H1 (cell line): ENCODE measurements at regions not wholly inside any gene's neighbourhood (a gene's known extent, or its start where the extent isn't known, plus 50 kb on each side); places are given as distances from the start of the nearest gene placed in this dataset.

Source experiments
- CTCF ChIA-PET: fragments of 300-600 bp; sonication (Branson Sonifier 250); formaldehyde crosslinking; loops from one replicate; lab custom pipeline; 2021; ENCODE audit not compliant: partially characterized antibody; lab: Charles Lee
- POLR2A ChIA-PET: fragments of 300-600 bp; sonication (Branson Sonifier 250); formaldehyde crosslinking; loops from one replicate; lab custom pipeline; 2021; ENCODE audit warnings: inconsistent platforms; ENCODE audit not compliant: partially characterized antibody; lab: Charles Lee
- DNase-seq, 2 experiments: peaks; one replicate each; pipeline versions ENCODE4 v3.0.0 to v3.0.0-alpha.2; 2010 to 2022; ENCODE audit warnings: low spot score in 2 of 2, low read depth in 1 of 2, mixed read lengths in 1 of 2
- FAIRE-seq: peaks from 2 replicates; lab custom pipeline; 2011; peaks lifted over from hg19 to GRCh38; lab: Jason Lieb, UNC
- H2AFZ ChIP-seq: 2 replicates; pipeline ENCODE4 v1.8.1; 2012; ENCODE audit warnings: low read length, inconsistent platforms
- H2AK5ac ChIP-seq: 2 replicates; pipeline ENCODE4 v1.6.1; 2013; ENCODE audit warnings: low read depth, low read length
- H2BK120ac ChIP-seq: replicated peaks from 2 replicates; pipeline ENCODE3; 2013; ENCODE audit warnings: low read depth, low read length, inconsistent platforms
- H2BK12ac ChIP-seq: 2 replicates; pipeline ENCODE4 v1.6.1; 2013; ENCODE audit warnings: low read depth, low read length
- H2BK15ac ChIP-seq: 2 replicates; pipeline ENCODE4 v1.6.1; 2013; ENCODE audit warnings: low read length
- H2BK20ac ChIP-seq: 2 replicates; pipeline ENCODE4 v1.6.1; 2013; ENCODE audit warnings: low read length
- H2BK5ac ChIP-seq: 2 replicates; pipeline ENCODE4 v1.6.1; 2013; ENCODE audit warnings: low read depth, low read length
- H3K14ac ChIP-seq: 2 replicates; pipeline ENCODE4 v1.6.1; 2013; ENCODE audit warnings: inconsistent platforms; ENCODE audit not compliant: insufficient read length
- H3K18ac ChIP-seq: 2 replicates; pipeline ENCODE4 v1.6.1; 2013; ENCODE audit warnings: low read length; ENCODE audit errors: extremely low read depth
- H3K23ac ChIP-seq: 2 replicates; pipeline ENCODE4 v1.6.1; 2013; ENCODE audit warnings: inconsistent platforms; ENCODE audit not compliant: insufficient read length
- H3K23me2 ChIP-seq: 2 replicates; pipeline ENCODE4 v1.6.1; 2013; ENCODE audit warnings: low read depth, low read length
- H3K27ac ChIP-seq: 2 replicates; pipeline ENCODE4 v1.6.1; 2011; ENCODE audit warnings: low read depth, low read length, inconsistent platforms
- H3K27me3 ChIP-seq, 4 experiments: replicated peaks in 1 of 4; 1 replicate in 1 of 4; 2 replicates in 3 of 4; pipeline versions ENCODE4 v1.6.1 to v1.8.1; 2011 to 2013; ENCODE audit warnings: low read length in 3 of 4, mild to moderate bottlenecking in 3 of 4, inconsistent platforms in 2 of 4, mixed read lengths in 2 of 4, moderate library complexity in 1 of 4; ENCODE audit not compliant: control insufficient read depth in 3 of 4, insufficient read depth in 3 of 4; ENCODE audit errors: extremely low read depth in 1 of 4
- H3K36me3 ChIP-seq, 4 experiments: 2 replicates each; pipeline versions ENCODE4 v1.6.1 to v1.8.1; 2011 to 2013; ENCODE audit warnings: mild to moderate bottlenecking in 4 of 4, low read length in 3 of 4, moderate library complexity in 2 of 4, control low read depth in 1 of 4, inconsistent platforms in 1 of 4; ENCODE audit not compliant: insufficient read depth in 4 of 4, control insufficient read depth in 2 of 4
- H3K4ac ChIP-seq: replicated peaks from 2 replicates; pipeline ENCODE3; 2013; ENCODE audit warnings: low read length, low read depth, mixed read lengths, inconsistent platforms; ENCODE audit not compliant: insufficient read length
- H3K4me1 ChIP-seq, 4 experiments: replicated peaks in 1 of 4; 1 replicate in 1 of 4; 2 replicates in 3 of 4; pipeline versions ENCODE4 v1.6.1 to v1.8.1; 2011 to 2013; ENCODE audit warnings: low read length in 3 of 4, inconsistent platforms in 2 of 4, mixed read lengths in 1 of 4; ENCODE audit not compliant: insufficient read depth in 4 of 4, control insufficient read depth in 3 of 4
- H3K4me2 ChIP-seq, 2 experiments: 2 replicates each; pipeline versions ENCODE4 v1.6.1 to v1.8.1; 2011 to 2013; ENCODE audit warnings: low read depth in 2 of 2, low read length in 2 of 2, control low read depth in 1 of 2, inconsistent platforms in 1 of 2, mild to moderate bottlenecking in 1 of 2; ENCODE audit not compliant: insufficient read depth in 1 of 2
- H3K4me3 ChIP-seq, 4 experiments: fragments of 200-600, 300-600 bp in 1 of 4; sonication (generic), shearing (Covaris generic), sonication (Bioruptor Twin) in 1 of 4; 2 replicates each; pipeline versions ENCODE4 v1.5.1 to v1.8.1; 2011 to 2016; ENCODE audit warnings: low read length in 4 of 4, low read depth in 3 of 4, control low read depth in 2 of 4, inconsistent platforms in 2 of 4, mild to moderate bottlenecking in 2 of 4, mixed read lengths in 1 of 4, moderate library complexity in 1 of 4; ENCODE audit not compliant: insufficient read depth in 2 of 4; ENCODE audit errors: extremely low read depth in 1 of 4
- H3K56ac ChIP-seq: replicated peaks from 2 replicates; pipeline ENCODE3; 2013; ENCODE audit warnings: low read depth, mild to moderate bottlenecking, mixed read lengths, low read length, inconsistent platforms; ENCODE audit not compliant: insufficient read length
- H3K79me1 ChIP-seq: 2 replicates; pipeline ENCODE4 v1.6.1; 2013; ENCODE audit warnings: low read depth, low read length, control low read depth
- H3K79me2 ChIP-seq, 2 experiments: 2 replicates each; pipeline versions ENCODE4 v1.6.1 to v1.8.1; 2012 to 2013; ENCODE audit warnings: low read length in 2 of 2, mild to moderate bottlenecking in 2 of 2, inconsistent platforms in 1 of 2; ENCODE audit not compliant: insufficient read depth in 2 of 2, control insufficient read depth in 1 of 2
- H3K9ac ChIP-seq, 4 experiments: replicated peaks in 1 of 4; 1 replicate in 1 of 4; 2 replicates in 3 of 4; pipeline versions ENCODE4 v1.6.1 to v1.8.1; 2011 to 2013; ENCODE audit warnings: low read depth in 3 of 4, low read length in 3 of 4, control low read depth in 2 of 4, mild to moderate bottlenecking in 2 of 4, moderate library complexity in 2 of 4, inconsistent platforms in 1 of 4; ENCODE audit errors: extremely low read depth in 1 of 4
- H3K9me3 ChIP-seq, 2 experiments: 2 replicates each; pipeline versions ENCODE4 v1.6.1 to v1.8.1; 2012 to 2013; ENCODE audit warnings: mild to moderate bottlenecking in 2 of 2, moderate library complexity in 2 of 2, control low read depth in 1 of 2, inconsistent platforms in 1 of 2, low read depth in 1 of 2, low read length in 1 of 2, mixed read lengths in 1 of 2; ENCODE audit not compliant: insufficient read depth in 2 of 2
- H4K20me1 ChIP-seq, 2 experiments: replicated peaks in 1 of 2; 2 replicates each; pipeline versions ENCODE3 to v1.8.1; 2011 to 2013; ENCODE audit warnings: inconsistent platforms in 2 of 2, low read length in 2 of 2, mild to moderate bottlenecking in 1 of 2; ENCODE audit not compliant: insufficient read depth in 2 of 2, control insufficient read depth in 1 of 2
- H4K5ac ChIP-seq: 2 replicates; pipeline ENCODE4 v1.6.1; 2013; ENCODE audit warnings: low read length, low read depth, mixed read lengths, inconsistent platforms; ENCODE audit not compliant: insufficient read length
- H4K8ac ChIP-seq: 2 replicates; pipeline ENCODE4 v1.8.0; 2013; ENCODE audit warnings: mild to moderate bottlenecking, moderate library complexity, low read length, inconsistent platforms; ENCODE audit not compliant: insufficient read depth; ENCODE audit errors: extremely low read depth
- H4K91ac ChIP-seq: replicated peaks from 2 replicates; pipeline ENCODE3; 2013; ENCODE audit warnings: low read length, mixed read lengths, inconsistent platforms; ENCODE audit not compliant: insufficient read length
- ASH2L ChIP-seq: fragments of 200-600, 300-600 bp; sonication (generic); IDR thresholded peaks from one replicate; pipeline ENCODE4 v1.7.1; 2017; ENCODE audit warnings: low read length
- WGBS, 2 experiments: shearing (Covaris generic) in 1 of 2; methylation state at CpG; one replicate each; pipeline versions ENCODE4 v1.1.6 to v1.1.7; 2013 to 2015; ENCODE audit warnings: low lambda C conversion rate in 2 of 2, mixed read lengths in 2 of 2, inconsistent platforms in 1 of 2, low coverage in 1 of 2, missing lambda C conversion rate in 1 of 2; ENCODE audit not compliant: insufficient replicate concordance in 2 of 2, insufficient coverage in 1 of 2, insufficient read length in 1 of 2; ENCODE audit errors: extremely low coverage in 1 of 2, missing lambda C conversion rate in 1 of 2; 5-methylcytosine and 5-hydroxymethylcytosine counted together
- TF ChIP-seq, protein P1 (sequence below): IDR thresholded peaks from 2 replicates; pipeline ENCODE4 v1.6.1; 2011; ENCODE audit warnings: low read length, improper control_type of control experiment

- 91% methylated on average over 2 of the region's 2 CpGs; no CpG with 5 or more reads in 1 of the 2 experiments for WGBS, 2 experiments
Measured at GRCh38 chr5:67311701-67312100, 115.1 kb upstream of the CD180 start.

More at GRCh38 chr5:67311701-67312100, 115.1 kb upstream of the CD180 start:
- no peak overlapping the region for H2BK20ac ChIP-seq
- DNase-seq: no peak
- TF ChIP-seq ASH2L: no peak
- TF ChIP-seq, protein P1, sequence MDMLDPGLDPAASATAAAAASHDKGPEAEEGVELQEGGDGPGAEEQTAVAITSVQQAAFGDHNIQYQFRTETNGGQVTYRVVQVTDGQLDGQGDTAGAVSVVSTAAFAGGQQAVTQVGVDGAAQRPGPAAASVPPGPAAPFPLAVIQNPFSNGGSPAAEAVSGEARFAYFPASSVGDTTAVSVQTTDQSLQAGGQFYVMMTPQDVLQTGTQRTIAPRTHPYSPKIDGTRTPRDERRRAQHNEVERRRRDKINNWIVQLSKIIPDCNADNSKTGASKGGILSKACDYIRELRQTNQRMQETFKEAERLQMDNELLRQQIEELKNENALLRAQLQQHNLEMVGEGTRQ: no peak
- TF ChIP-seq, all 59 proteins: peak for 0
- H3K79me1 ChIP-seq: no peaks in the 10 kb centered on the region
- FAIRE-seq: no peak
- H3K23me2 ChIP-seq: no peaks in the 10 kb centered on the region
- no peak overlapping the region for H3K4me3 ChIP-seq
- no peak overlapping the region for H4K91ac ChIP-seq
- H2BK15ac ChIP-seq: no peak overlapping the region
- no peak overlapping the region for H3K14ac ChIP-seq
- H3K9me3 ChIP-seq: no peaks in the 10 kb centered on the region
- no peak overlapping the region for H2BK120ac ChIP-seq
- H3K36me3 ChIP-seq: no peaks in the 10 kb centered on the region
- H3K4me1 ChIP-seq: no peaks in the 10 kb centered on the region; a peak in 1 of 7 replicates
- H3K23ac ChIP-seq: no peak overlapping the region
- H2AFZ ChIP-seq: no peak overlapping the region
- no peak overlapping the region for H2AK5ac ChIP-seq
- CTCF ChIA-PET: no interaction called here
- no peak overlapping the region for H2BK12ac ChIP-seq
- H2BK5ac ChIP-seq: no peak overlapping the region
- H3K4me2 ChIP-seq: no peak overlapping the region
- no peak overlapping the region for H3K56ac ChIP-seq
- H3K27me3 ChIP-seq: no peaks in the 10 kb centered on the region
- no peak overlapping the region for H3K27ac ChIP-seq
- POLR2A ChIA-PET: no interaction called here
- H4K8ac ChIP-seq: no peak overlapping the region
- H3K4ac ChIP-seq: no peak overlapping the region
- no peaks in the 10 kb centered on the region for H3K79me2 ChIP-seq
- no peak overlapping the region for H4K5ac ChIP-seq
- H3K9ac ChIP-seq: no peak overlapping the region
- H3K18ac ChIP-seq: no peak overlapping the region
- H4K20me1 ChIP-seq: no peaks in the 10 kb centered on the region
